Germinal center (tissue), 1 donor: ENCODE measurements at regions not wholly inside any gene's neighbourhood (a gene's known extent, or its start where the extent isn't known, plus 50 kb on each side); places are given as distances from the start of the nearest gene placed in this dataset.
"Not testable (repeated sequence)": the region's sequence is repeated elsewhere in the genome, so short reads cannot be mapped to it uniquely, and the experiment has no call there.

ENCODE experiments used
- DNase-seq: peaks from one replicate; pipeline ENCODE4 v3.0.0; 2012; ENCODE audit warnings: mixed read lengths, low spot score

GRCh38 chr9:117649126-117649525 is 55.1 kb upstream of the TLR4 start:
- no peak for DNase-seq

GRCh38 chr9:117644932-117645636 is 59.1 kb upstream of the TLR4 start:
- no peak for DNase-seq

DNA sequence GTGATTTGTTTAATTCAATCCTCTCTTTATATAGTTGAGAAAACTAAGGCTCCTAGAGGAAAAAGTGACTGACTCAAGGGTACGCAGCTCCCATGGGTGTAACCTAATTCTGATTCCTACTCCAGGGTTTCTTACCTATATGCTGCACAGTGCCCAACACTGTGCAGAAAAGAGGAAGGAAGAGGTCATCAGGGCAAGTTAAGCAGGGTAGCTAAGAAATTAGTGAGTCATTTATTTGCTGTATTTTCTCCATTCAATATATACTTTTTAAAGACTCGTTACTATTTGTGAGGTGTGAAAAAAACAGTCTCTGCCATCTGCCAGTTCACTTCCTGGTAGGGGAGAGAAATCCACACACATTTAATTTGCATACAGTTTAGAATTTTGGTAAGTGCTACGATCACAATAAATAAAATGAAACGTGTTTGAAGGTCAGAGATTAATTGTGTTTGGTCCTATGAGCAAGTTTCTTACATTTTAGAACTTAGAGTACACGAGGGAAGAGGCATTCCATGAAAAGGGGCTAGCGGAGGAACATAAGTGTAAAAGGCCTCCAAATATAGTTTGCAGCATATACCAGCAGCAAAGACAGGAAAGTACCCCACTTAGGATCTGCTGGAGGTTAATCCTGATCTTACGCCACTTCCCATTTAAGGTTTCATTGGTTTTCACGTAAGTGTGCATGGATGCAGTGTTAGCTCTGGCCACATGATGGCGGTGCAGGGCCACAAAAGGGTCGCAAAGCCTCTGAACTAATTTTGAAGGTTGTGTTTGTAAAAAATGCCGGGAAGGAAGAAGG is 59.9 kb upstream of the TLR4 start:
- DNase-seq = peak; percentile 45

GRCh38 chr9:117643288-117643654 is 60.9 kb upstream of the TLR4 start:
- no peak for DNase-seq

GRCh38 chr9:117642571-117643287 is 61.5 kb upstream of the TLR4 start:
- not testable (repeated sequence) for DNase-seq

DNA sequence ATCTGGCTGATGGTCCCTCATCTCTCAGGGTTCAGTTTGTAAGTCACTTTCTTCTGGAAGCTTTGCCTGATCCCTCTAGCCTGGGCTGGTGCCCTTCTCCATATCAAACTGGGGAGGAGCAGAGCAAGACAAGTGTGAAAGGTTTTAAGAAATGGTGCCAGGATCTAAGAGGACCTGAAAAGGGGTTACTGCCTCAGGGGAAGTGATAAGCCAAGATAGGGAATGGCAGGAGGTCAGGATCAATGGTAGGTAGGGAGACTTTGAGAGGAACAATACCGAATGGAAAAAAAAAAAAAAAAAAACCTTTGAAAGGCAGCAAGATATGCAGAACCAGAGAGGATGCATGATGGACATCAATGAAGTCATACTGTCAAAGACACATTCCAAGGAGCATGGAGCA is 67.5 kb upstream of the TLR4 start:
- DNase-seq = no peak

GRCh38 chr9:117625154-117625553 is 79.0 kb upstream of the TLR4 start:
- DNase-seq = no peak

- DNase-seq = no peak
Measured at GRCh38 chr9:117624106-117624505, 80.1 kb upstream of the TLR4 start.

GRCh38 chr9:117622347-117622746 is 81.9 kb upstream of the TLR4 start:
- no peak for DNase-seq

DNA sequence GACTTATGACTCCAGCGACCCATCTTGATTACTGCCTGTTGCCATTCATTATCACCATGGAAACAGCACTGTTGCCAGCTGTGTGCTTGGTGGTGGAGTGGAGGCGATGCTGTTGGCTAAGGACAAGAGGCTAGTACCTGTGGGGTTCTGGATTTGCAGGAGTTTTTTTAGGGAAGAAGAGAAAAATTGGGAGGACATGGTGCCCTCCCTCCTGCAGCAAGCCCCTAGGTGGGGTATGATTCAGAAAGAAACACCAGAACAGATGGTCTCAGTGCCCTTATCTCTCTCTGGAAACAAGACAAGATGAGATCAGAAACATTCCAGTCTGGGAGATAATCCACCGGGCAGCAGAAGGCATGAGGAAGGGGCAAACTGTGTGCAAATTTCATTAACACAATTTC is 87.8 kb upstream of the TLR4 start:
- no peak for DNase-seq

GRCh38 chr9:117612317-117612716 is 91.9 kb upstream of the TLR4 start:
- DNase-seq = no peak

GRCh38 chr9:117597977-117598376 is 106.2 kb upstream of the TLR4 start:
- no peak for DNase-seq

DNA sequence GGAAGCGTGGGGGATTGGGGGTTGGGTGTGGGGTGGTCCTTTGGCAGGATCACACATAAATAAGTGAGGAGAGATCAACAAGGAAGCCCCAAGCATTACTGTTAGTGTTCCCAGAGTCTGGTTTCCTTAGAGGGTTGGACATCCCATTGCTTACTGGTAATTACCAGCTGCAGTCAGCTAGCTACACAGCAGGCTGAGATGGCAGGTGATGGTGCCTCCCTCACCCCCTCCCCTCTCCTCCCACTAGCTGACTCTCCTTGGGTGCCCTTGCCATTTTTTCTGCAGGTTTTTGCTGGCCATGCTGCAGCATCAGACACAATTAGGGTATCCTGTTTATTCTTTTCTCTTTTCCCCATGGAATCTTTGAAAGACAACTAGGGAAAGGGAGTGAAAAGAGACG is 107.5 kb upstream of the TLR4 start:
- no peak for DNase-seq

GRCh38 chr9:117595650-117596049 is 108.6 kb upstream of the TLR4 start:
- no peak for DNase-seq

- no peak for DNase-seq
Measured at GRCh38 chr9:117587263-117587662, 116.9 kb upstream of the TLR4 start.

- no peak for DNase-seq
Measured at GRCh38 chr9:117574099-117574498, 130.1 kb upstream of the TLR4 start.

DNA sequence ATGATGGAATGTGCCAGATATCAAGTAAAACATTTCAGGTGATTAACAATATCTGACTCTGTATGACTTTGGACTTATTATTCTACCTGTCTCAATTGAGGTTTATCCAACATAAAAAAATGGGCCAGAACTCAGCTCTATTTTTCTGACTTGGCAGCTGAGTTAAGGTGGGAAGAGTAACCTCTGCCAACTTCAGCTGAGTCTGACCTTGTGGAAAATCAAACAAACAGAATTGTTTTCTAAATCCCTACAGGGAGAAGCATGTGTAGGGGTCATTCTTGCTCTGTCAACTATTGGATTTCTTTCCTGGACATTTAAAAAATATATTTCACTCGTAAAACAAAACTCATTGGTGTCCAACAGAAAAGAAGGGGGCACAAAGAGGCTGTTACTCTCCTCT is 139.4 kb upstream of the TLR4 start:
- DNase-seq = no peak

DNA sequence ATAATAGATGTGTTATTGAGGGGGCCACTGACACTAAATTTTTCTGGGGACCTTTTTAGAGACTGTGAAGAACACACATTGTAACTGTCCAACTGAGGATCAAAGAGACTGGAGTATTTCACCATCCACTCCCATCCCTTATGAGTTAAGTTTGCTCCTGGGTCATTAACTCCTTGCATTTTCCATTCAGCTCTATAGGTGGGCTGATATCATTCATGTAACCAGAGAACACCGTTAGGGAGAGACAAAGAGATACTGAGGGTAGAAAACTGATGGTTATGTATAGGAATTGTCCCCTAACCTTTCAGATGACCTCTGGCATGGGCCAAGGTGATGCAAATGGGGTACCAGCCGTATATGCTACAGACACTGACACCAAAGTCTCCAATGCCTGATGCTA is 142.4 kb upstream of the TLR4 start:
- DNase-seq = no peak

DNA sequence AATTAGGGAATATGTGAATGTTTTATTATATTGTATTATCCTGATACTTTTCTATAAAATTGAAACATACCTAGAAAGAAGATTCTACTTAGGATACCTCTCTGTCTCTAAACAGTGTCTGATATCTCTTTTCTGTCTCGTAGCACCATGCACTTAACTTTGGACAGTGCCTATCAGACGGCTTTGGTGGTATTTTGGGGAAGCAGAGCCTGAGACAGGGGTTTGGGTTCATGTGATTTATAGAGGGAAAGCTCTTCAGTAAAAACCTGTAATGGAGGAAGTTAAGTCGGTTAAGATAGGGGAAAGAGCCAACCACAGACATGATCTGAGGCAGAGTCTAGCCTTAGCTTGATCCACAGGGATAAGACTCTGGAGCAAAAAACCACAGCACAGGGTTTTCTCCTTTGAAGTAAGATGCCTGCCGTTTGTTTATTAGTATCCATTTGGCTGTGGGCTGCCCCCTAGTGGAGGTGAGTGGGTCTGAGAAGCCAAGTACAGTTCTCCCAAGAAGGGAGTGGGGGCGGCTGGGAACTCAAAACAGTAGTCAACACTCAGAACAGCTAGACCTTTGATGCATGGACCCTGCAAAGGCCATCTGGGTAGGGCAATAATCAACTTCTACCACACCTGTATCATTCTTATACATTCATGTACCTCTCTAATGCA is 141.2 kb upstream of the ASTN2 start:
- peak; percentile 35 for DNase-seq

GRCh38 chr9:117552811-117553210 is 138.0 kb upstream of the ASTN2 start:
- DNase-seq = no peak

DNA sequence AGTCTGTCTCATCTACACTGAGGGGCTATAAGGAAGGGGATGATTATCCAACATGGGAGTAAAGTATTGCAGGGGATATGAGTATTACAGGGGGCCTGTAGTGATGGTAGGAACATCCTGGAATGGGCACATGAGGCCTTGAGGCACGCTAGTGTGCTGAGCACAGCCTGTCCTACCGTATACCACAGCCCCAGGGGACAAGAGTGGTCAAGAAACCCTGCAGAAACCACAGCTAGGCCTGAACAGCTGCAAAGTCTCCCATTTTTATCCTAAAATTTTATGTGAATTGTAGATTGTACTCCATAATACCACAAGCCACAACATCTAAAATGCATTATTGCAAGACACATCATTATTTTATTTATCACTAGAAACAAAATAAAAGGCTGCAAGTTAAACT is 136.3 kb upstream of the ASTN2 start:
- DNase-seq = no peak

DNA sequence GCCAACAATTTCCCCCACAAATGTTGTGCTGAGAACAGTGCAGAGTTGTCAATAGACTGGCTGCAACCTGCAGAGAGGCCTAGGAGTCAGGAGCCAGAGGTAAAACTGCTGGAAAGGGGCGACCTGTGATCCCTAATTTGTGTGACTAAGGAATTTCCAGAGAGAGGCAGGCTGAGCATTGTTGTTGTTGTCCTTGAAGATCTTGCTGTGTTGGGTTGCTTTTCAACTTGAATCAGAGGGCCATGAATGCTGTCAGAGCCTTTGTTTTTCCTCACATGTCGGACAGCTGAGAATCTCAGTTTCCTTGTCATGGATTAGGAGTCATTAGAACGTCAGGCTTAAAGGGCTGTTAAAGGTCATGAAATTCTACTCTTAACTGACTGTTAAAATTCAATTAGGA is 134.6 kb upstream of the ASTN2 start:
- no peak for DNase-seq

- DNase-seq = no peak
Measured at GRCh38 chr9:117548556-117548955, 133.7 kb upstream of the ASTN2 start.
